BE2C (cell line): ENCODE measurements at regions not wholly inside any gene's neighbourhood (a gene's known extent, or its start where the extent isn't known, plus 50 kb on each side); places are given as distances from the start of the nearest gene placed in this dataset.

Experiments used
- DNase-seq: peaks from one replicate; pipeline ENCODE4 v3.0.0-alpha.2; 2020
- H3K27me3 ChIP-seq: fragments of 250-450 bp; sonication (Bioruptor Pico); 2 replicates; pipeline ENCODE4 v1.5.1; 2020; ENCODE audit warnings: mild to moderate bottlenecking
- H3K36me3 ChIP-seq: fragments of 250-450 bp; sonication (Bioruptor Pico); 2 replicates; pipeline ENCODE4 v1.5.1; 2020; ENCODE audit warnings: mild to moderate bottlenecking
- H3K4me1 ChIP-seq: fragments of 250-450 bp; sonication (Bioruptor Pico); 2 replicates; pipeline ENCODE4 v1.5.1; 2020
- H3K4me3 ChIP-seq: 2 replicates; pipeline ENCODE4 v1.5.1; 2011; ENCODE audit warnings: low read depth, low read length
- H3K9me3 ChIP-seq: fragments of 250-450 bp; sonication (Bioruptor Pico); 2 replicates; pipeline ENCODE4 v1.5.1; 2020
- CTCF ChIP-seq: IDR thresholded peaks from 2 replicates; pipeline ENCODE4 v1.5.1; 2012; ENCODE audit warnings: mild to moderate bottlenecking, low read depth, low read length

- Histone ChIP-seq H3K27me3 (no peaks in the 10 kb centered on the region), H3K4me3 (no peak overlapping the region), H3K9me3 (no peaks in the 10 kb centered on the region), H3K36me3 (no peaks in the 10 kb centered on the region), H3K4me1 (no peaks in the 10 kb centered on the region)
- TF ChIP-seq CTCF = no peak
- no peak for DNase-seq
Observed at GRCh38 chr6:101232961-101233360, 160.5 kb upstream of the GRIK2 start.

DNA sequence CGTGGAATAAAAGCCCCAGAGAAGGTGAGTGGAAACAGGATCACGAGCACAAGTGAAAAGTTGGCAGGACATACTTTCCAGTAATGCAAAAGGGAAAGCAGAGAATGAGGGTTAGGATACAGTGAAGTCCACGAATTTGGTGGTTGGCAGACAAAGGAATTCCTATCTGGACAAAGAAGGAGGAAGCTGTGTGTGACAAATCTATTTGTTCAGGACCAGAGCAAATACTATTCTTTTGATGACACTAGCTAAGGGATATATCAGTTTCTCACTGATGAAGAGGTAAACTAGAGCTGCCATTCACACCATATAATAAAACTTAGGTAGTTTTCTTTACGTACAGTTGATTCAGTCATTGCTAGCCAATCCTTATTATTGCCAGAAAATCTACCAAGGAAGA lies 156.8 kb upstream of the GRIK2 start:
- H3K4me3 ChIP-seq = no peak overlapping the region
- H3K27me3 ChIP-seq = no peaks in the 10 kb centered on the region
- DNase-seq = no peak
- no peaks in the 10 kb centered on the region for H3K36me3 ChIP-seq
- no peaks in the 10 kb centered on the region for H3K9me3 ChIP-seq
- no peak for TF ChIP-seq CTCF
- no peaks in the 10 kb centered on the region for H3K4me1 ChIP-seq

- no peaks in the 10 kb centered on the region for H3K9me3 ChIP-seq
- no peaks in the 10 kb centered on the region for H3K4me1 ChIP-seq
- H3K36me3 ChIP-seq = no peaks in the 10 kb centered on the region
- TF ChIP-seq CTCF = no peak
- H3K27me3 ChIP-seq = no peaks in the 10 kb centered on the region
- no peak overlapping the region for H3K4me3 ChIP-seq
- no peak for DNase-seq
Observed at GRCh38 chr6:101241442-101241841, 152.1 kb upstream of the GRIK2 start.

DNA sequence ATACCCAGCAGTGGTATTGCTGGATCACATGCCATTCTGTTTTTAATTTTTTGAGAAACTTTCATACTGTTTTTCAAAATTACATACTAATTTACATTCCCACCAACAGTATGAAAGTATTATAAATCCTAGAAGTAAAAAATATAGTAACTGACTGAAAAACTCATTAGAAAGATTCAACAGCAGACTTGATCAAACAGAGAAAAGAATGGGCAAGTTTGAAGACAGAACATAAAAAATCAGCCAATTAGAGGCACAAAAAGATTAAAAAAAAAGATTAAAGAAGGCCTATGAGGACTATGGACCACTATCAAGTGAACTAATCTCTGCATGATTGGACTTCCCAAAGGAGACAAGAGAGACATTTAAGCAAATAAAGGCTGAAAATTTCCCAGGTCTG lies 144.0 kb upstream of the GRIK2 start:
- Histone ChIP-seq H3K4me1 (no peaks in the 10 kb centered on the region), H3K4me3 (no peak overlapping the region), H3K27me3 (no peaks in the 10 kb centered on the region), H3K36me3 (no peaks in the 10 kb centered on the region), H3K9me3 (no peaks in the 10 kb centered on the region; the same call in 1 of the 2 replicates)
- DNase-seq = no peak
- TF ChIP-seq CTCF = no peak

DNA sequence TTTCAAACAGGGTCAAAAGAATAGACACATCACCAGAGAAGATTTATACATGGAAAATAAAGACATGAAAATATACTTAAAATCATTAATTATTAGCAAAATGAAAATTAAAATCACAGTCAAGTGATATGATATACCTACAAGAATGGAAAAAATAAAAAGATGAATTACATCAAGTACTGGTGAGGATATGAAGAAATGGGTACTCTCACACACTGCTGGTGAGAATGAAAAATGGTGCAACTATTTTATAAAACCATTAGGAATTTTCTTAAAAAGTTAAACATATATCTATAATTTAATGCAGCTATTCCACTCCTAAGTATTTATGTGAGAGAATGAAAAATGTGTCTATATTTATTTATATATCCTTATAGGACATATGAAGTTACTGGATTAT lies 136.3 kb upstream of the GRIK2 start:
- no peak for TF ChIP-seq CTCF

DNA sequence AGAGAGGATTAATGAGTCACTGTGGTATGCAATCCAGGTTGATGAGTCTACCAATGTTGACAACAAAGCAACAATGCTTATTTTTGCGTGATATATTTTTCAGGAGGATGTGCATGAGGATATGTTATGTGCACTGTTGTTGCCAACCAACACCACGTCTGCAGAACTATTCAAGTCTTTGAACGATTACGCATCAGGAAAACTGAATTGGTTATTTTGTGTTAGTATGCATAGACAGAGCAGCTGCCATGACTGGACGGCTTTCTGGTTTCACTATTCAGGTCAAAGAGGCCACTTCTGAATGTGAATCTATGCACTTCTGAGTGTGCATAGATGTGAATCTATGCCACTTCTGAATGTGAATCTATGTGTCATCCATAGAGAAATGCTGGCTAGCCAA lies 134.0 kb upstream of the GRIK2 start:
- DNase-seq = no peak
- no peaks in the 10 kb centered on the region for H3K9me3 ChIP-seq
- no peak for TF ChIP-seq CTCF
- no peak overlapping the region for H3K4me3 ChIP-seq
- no peaks in the 10 kb centered on the region for H3K36me3 ChIP-seq
- H3K27me3 ChIP-seq = no peaks in the 10 kb centered on the region
- H3K4me1 ChIP-seq = no peaks in the 10 kb centered on the region

More for the DNA sequence above, 136.3 kb upstream of the GRIK2 start:
- H3K4me1 ChIP-seq = no peaks in the 10 kb centered on the region
- DNase-seq = no peak
- H3K9me3 ChIP-seq = no peaks in the 10 kb centered on the region
- H3K4me3 ChIP-seq = no peak overlapping the region
- no peaks in the 10 kb centered on the region for H3K36me3 ChIP-seq
- no peaks in the 10 kb centered on the region for H3K27me3 ChIP-seq
